ENCODE measurements at regions not wholly inside any gene's neighbourhood (a gene's known extent, or its start where the extent isn't known, plus 50 kb on each side); places are given as distances from the start of the nearest gene placed in this dataset.

DNA sequence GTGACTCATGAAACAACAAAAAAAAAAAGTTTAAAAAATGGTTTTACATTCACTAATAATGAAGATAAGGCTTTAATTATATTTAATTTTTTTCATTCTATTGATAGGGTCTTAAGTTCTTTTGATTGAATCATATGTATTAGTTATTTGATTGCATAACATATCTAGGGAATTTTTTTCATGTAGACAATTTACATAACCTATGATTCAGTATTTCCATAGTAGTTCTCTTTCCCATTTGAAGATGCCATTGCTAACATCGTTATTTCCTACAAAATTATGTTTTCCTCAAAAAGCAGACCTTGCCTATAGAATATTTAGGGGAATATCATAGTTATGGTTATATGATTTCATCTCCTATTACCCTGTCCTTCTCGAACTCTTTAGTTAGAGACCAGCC is 463.4 kb downstream of the TFAP2B start:
- no peak for DNase-seq
- Histone ChIP-seq H2BK120ac (ENCODE audit: insufficient read depth, low read length, poor library complexity) (no peak overlapping the region), H3K27me3 (ENCODE audit: insufficient read depth, low read length) (no peaks in the 10 kb centered on the region), H3K79me1 (ENCODE audit: low read length) (no peaks in the 10 kb centered on the region), H3K4me1 (ENCODE audit: control insufficient read depth in 1 of 2, insufficient read depth in 2 of 2, low read length in 2 of 2) (peaks cover 0 to 3% of the 10 kb centered on the region in 2 experiments), H4K91ac (ENCODE audit: low read depth, low read length) (no peak overlapping the region), H3K4me2 (ENCODE audit: low read length) (no peak overlapping the region), H3K27ac (ENCODE audit: low read depth, low read length) (no peak overlapping the region), H3K4me3 (ENCODE audit: low read depth, low read length) (no peak overlapping the region), H2BK5ac (ENCODE audit: low read depth, low read length, poor library complexity) (no peak overlapping the region), H2AK5ac (ENCODE audit: low read length) (no peak overlapping the region), H3K9ac (ENCODE audit: low read length) (no peak overlapping the region), H3K18ac (ENCODE audit: low read length) (no peak overlapping the region), H3K9me3 (ENCODE audit: insufficient read depth, low read depth, low read length) (no peaks in the 10 kb centered on the region), H3K23ac (ENCODE audit: low read length) (no peak overlapping the region), H2BK12ac (ENCODE audit: low read length) (no peak overlapping the region), H3K14ac (ENCODE audit: low read length) (no peak overlapping the region), H3K79me2 (ENCODE audit: control insufficient read depth, insufficient read depth, low read length, poor library complexity) (no peaks in the 10 kb centered on the region), H3K4ac (ENCODE audit: low read depth, low read length) (no peak overlapping the region), H4K12ac (ENCODE audit: low read depth, low read length) (no peak overlapping the region), H2AFZ (ENCODE audit: insufficient read depth, low read length, poor library complexity) (no peak overlapping the region), H3K36me3 (ENCODE audit: control insufficient read depth in 1 of 2, insufficient read depth in 2 of 2, low read length in 2 of 2) (no peaks in the 10 kb centered on the region), H4K8ac (ENCODE audit: low read depth, low read length) (no peak overlapping the region)
- no CpG with 5 or more reads among the region's 2 CpGs for WGBS (ENCODE audit: extremely low coverage, insufficient coverage, insufficient read length)

DNA sequence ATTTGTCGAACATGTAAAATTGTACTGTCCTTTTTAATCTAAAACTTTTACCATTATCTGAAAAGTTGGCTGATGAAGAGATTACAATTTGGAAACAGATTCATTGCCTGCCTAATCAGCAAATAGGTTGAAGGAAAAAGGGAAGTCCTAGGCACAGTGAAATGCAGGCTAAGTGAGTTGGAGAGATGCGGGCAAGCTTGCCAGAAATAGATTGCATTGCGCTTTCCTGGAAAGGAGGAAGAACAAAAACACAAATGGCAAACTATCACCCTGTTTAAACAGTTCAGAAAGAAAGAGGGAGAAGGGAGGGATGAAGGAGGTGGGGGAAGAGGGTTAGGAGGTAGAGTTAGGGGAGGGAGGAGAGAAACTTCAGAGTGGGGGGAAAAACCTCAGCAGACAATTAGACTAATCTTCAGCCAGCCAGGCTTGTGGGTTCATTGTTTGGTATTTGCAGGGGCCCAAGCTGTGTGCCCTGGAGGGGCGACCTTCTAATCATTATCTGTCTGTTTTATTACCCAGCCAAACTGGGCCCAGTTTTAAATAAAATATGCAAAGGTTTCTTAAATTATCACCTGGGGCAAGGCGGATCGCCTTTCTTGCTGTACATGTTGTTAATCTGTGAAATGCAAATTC is 465.2 kb downstream of the TFAP2B start:
- Histone ChIP-seq H3K23ac (ENCODE audit: low read length) (no peak overlapping the region), H3K9ac (ENCODE audit: low read length) (no peak overlapping the region), H3K14ac (ENCODE audit: low read length) (peak overlapping the region; percentile 44), H4K8ac (ENCODE audit: low read depth, low read length) (no peak overlapping the region), H2BK120ac (ENCODE audit: insufficient read depth, low read length, poor library complexity) (no peak overlapping the region), H4K91ac (ENCODE audit: low read depth, low read length) (no peak overlapping the region), H3K79me1 (ENCODE audit: low read length) (no peaks in the 10 kb centered on the region), H2AK5ac (ENCODE audit: low read length) (no peak overlapping the region), H3K4ac (ENCODE audit: low read depth, low read length) (no peak overlapping the region), H3K79me2 (ENCODE audit: control insufficient read depth, insufficient read depth, low read length, poor library complexity) (no peaks in the 10 kb centered on the region), H3K4me1 (ENCODE audit: control insufficient read depth in 1 of 2, insufficient read depth in 2 of 2, low read length in 2 of 2) (peaks cover 0 to 5% of the 10 kb centered on the region in 2 experiments), H3K18ac (ENCODE audit: low read length) (no peak overlapping the region), H3K27ac (ENCODE audit: low read depth, low read length) (no peak overlapping the region), H2AFZ (ENCODE audit: insufficient read depth, low read length, poor library complexity) (no peak overlapping the region), H2BK12ac (ENCODE audit: low read length) (no peak overlapping the region), H3K27me3 (ENCODE audit: insufficient read depth, low read length) (no peaks in the 10 kb centered on the region), H3K9me3 (ENCODE audit: insufficient read depth, low read depth, low read length) (no peaks in the 10 kb centered on the region), H3K4me3 (ENCODE audit: low read depth, low read length) (no peak overlapping the region), H3K4me2 (ENCODE audit: low read length) (no peak overlapping the region), H3K36me3 (ENCODE audit: control insufficient read depth in 1 of 2, insufficient read depth in 2 of 2, low read length in 2 of 2) (no peaks in the 10 kb centered on the region), H2BK5ac (ENCODE audit: low read depth, low read length, poor library complexity) (no peak overlapping the region), H4K12ac (ENCODE audit: low read depth, low read length) (no peak overlapping the region)
- DNase-seq, result no peak
- no CpG with 5 or more reads among the region's 6 CpGs for WGBS (ENCODE audit: extremely low coverage, insufficient coverage, insufficient read length)

DNA sequence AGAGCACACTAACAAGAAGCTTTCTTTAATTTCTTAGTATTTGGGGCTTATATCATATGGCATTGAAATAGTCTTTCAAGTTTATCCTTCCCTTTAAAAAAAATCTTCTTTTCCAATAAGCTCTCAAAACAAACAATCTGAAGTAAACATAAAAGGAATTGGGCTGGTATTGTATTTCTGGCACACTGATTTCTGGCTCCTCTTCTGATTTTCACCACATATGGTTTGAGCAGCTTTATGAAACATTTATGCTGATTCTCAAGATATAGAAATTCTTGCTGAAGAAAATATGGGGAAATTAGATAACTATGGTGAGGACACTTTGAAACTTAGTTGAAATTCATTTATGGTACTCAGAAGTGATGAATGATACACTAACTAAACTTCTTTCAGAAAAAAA is 467.2 kb downstream of the TFAP2B start:
- Histone ChIP-seq H3K4ac (ENCODE audit: low read depth, low read length) (no peak overlapping the region), H3K27ac (ENCODE audit: low read depth, low read length) (no peak overlapping the region), H3K79me1 (ENCODE audit: low read length) (no peaks in the 10 kb centered on the region), H3K79me2 (ENCODE audit: control insufficient read depth, insufficient read depth, low read length, poor library complexity) (no peaks in the 10 kb centered on the region), H2AFZ (ENCODE audit: insufficient read depth, low read length, poor library complexity) (no peak overlapping the region), H3K27me3 (ENCODE audit: insufficient read depth, low read length) (no peaks in the 10 kb centered on the region), H2BK120ac (ENCODE audit: insufficient read depth, low read length, poor library complexity) (no peak overlapping the region), H3K4me2 (ENCODE audit: low read length) (no peak overlapping the region), H4K8ac (ENCODE audit: low read depth, low read length) (no peak overlapping the region), H3K14ac (ENCODE audit: low read length) (no peak overlapping the region), H3K4me1 (ENCODE audit: control insufficient read depth in 1 of 2, insufficient read depth in 2 of 2, low read length in 2 of 2) (peaks cover 0 to 5% of the 10 kb centered on the region in 2 experiments), H3K36me3 (ENCODE audit: control insufficient read depth in 1 of 2, insufficient read depth in 2 of 2, low read length in 2 of 2) (no peaks in the 10 kb centered on the region), H4K91ac (ENCODE audit: low read depth, low read length) (no peak overlapping the region), H3K23ac (ENCODE audit: low read length) (no peak overlapping the region), H2BK5ac (ENCODE audit: low read depth, low read length, poor library complexity) (no peak overlapping the region), H2BK12ac (ENCODE audit: low read length) (no peak overlapping the region), H4K12ac (ENCODE audit: low read depth, low read length) (no peak overlapping the region), H3K9ac (ENCODE audit: low read length) (no peak overlapping the region), H2AK5ac (ENCODE audit: low read length) (no peak overlapping the region), H3K9me3 (ENCODE audit: insufficient read depth, low read depth, low read length) (no peaks in the 10 kb centered on the region), H3K4me3 (ENCODE audit: low read depth, low read length) (no peak overlapping the region), H3K18ac (ENCODE audit: low read length) (no peak overlapping the region)
- DNase-seq, result no peak

DNA sequence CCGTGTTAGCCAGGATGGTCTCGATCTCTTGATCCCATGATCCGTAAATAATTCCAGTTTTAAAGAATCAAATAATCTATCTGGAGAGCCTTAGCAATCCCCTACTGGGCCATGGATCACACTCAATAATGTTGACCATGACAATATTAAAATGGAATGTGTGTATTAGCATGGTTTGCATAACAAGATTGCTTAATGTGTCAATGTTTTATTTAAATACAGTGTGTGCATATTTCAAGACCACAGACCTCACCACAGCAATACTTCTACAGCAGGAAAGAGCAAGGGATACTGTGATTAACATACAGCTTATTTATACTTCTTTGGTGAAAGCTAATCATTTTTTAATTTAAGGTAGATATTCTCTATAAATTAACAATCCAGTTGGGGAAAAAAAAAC is 470.4 kb downstream of the TFAP2B start:
- Histone ChIP-seq H4K91ac (ENCODE audit: low read depth, low read length) (no peak overlapping the region), H3K27me3 (ENCODE audit: insufficient read depth, low read length) (no peaks in the 10 kb centered on the region), H3K9me3 (ENCODE audit: insufficient read depth, low read depth, low read length) (no peaks in the 10 kb centered on the region), H3K18ac (ENCODE audit: low read length) (no peak overlapping the region), H3K4ac (ENCODE audit: low read depth, low read length) (no peak overlapping the region), H2BK5ac (ENCODE audit: low read depth, low read length, poor library complexity) (no peak overlapping the region), H2BK12ac (ENCODE audit: low read length) (no peak overlapping the region), H2AK5ac (ENCODE audit: low read length) (no peak overlapping the region), H3K9ac (ENCODE audit: low read length) (no peak overlapping the region), H3K23ac (ENCODE audit: low read length) (no peak overlapping the region), H3K4me1 (ENCODE audit: control insufficient read depth in 1 of 2, insufficient read depth in 2 of 2, low read length in 2 of 2) (peaks cover 2 to 6% of the 10 kb centered on the region in 2 experiments), H4K8ac (ENCODE audit: low read depth, low read length) (no peak overlapping the region), H3K4me2 (ENCODE audit: low read length) (no peak overlapping the region), H3K79me1 (ENCODE audit: low read length) (peaks cover 5% of the 10 kb centered on the region), H3K79me2 (ENCODE audit: control insufficient read depth, insufficient read depth, low read length, poor library complexity) (peaks cover 2% of the 10 kb centered on the region), H3K27ac (ENCODE audit: low read depth, low read length) (no peak overlapping the region), H2AFZ (ENCODE audit: insufficient read depth, low read length, poor library complexity) (no peak overlapping the region), H4K12ac (ENCODE audit: low read depth, low read length) (no peak overlapping the region), H3K4me3 (ENCODE audit: low read depth, low read length) (no peak overlapping the region), H3K14ac (ENCODE audit: low read length) (no peak overlapping the region), H2BK120ac (ENCODE audit: insufficient read depth, low read length, poor library complexity) (no peak overlapping the region), H3K36me3 (ENCODE audit: control insufficient read depth in 1 of 2, insufficient read depth in 2 of 2, low read length in 2 of 2) (peaks cover 0 to 2% of the 10 kb centered on the region in 2 experiments)
- DNase-seq, result no peak
- WGBS (ENCODE audit: extremely low coverage, insufficient coverage, insufficient read length), result no CpG with 5 or more reads among the region's 3 CpGs

Measured in trophoblast cell (in vitro differentiated cells and primary cell).